Limb (tissue), 2 donors: ENCODE measurements at regions not wholly inside any gene's neighbourhood (a gene's known extent, or its start where the extent isn't known, plus 50 kb on each side); places are given as distances from the start of the nearest gene placed in this dataset.
A peak's percentile ranks its signal among the peaks of the same experiment; 100 is the strongest.

Experiments used
- DNase-seq, 2 donors: peaks; one replicate each; pipeline ENCODE4 v3.0.0-alpha.2; 2016; ENCODE audit errors: extremely low spot score in 2 of 2

- DNase-seq, result no peak
Measured at GRCh38 chr5:115072266-115073064, 97.2 kb downstream of the TRIM36 start.

- no peak for DNase-seq
Measured at GRCh38 chr5:115070737-115071136, 99.0 kb downstream of the TRIM36 start.

GRCh38 chr5:115069087-115069968, 100.4 kb downstream of the TRIM36 start:
- peak; percentile 58 to 63 for DNase-seq

- DNase-seq, result no peak
Measured at GRCh38 chr5:115068239-115069086, 101.2 kb downstream of the TRIM36 start.

- no peak for DNase-seq
Measured at GRCh38 chr5:115064380-115064779, 105.3 kb downstream of the TRIM36 start.

GRCh38 chr5:115054387-115054951, 115.2 kb downstream of the TRIM36 start:
- DNase-seq, result no peak

GRCh38 chr5:115052948-115053347, 116.8 kb downstream of the TRIM36 start:
- DNase-seq, result no peak

GRCh38 chr5:115050866-115051265, 118.8 kb downstream of the TRIM36 start:
- no peak for DNase-seq

GRCh38 chr5:115033861-115034260, 135.8 kb downstream of the TRIM36 start:
- DNase-seq, result peak in 1 of 2 donors; percentile 37

- DNase-seq, result no peak
Measured at GRCh38 chr5:115028557-115028956, 141.2 kb downstream of the TRIM36 start.

GRCh38 chr5:115024922-115025321, 144.8 kb downstream of the TRIM36 start:
- no peak for DNase-seq

- no peak for DNase-seq
Measured at GRCh38 chr5:115022303-115022702, 147.4 kb downstream of the TRIM36 start.

- DNase-seq, result no peak
Measured at GRCh38 chr5:115016646-115017045, 153.1 kb downstream of the TRIM36 start.

GRCh38 chr5:114999176-114999575, 170.5 kb downstream of the TRIM36 start:
- DNase-seq, result peak in 1 of 2 donors; percentile 23

GRCh38 chr5:114989512-114989911, 180.2 kb downstream of the TRIM36 start:
- DNase-seq, result no peak

- no peak for DNase-seq
Measured at GRCh38 chr5:114988096-114988495, 181.6 kb downstream of the TRIM36 start.

GRCh38 chr5:114984796-114985195, 184.9 kb downstream of the TRIM36 start:
- DNase-seq, result no peak

GRCh38 chr5:114981111-114981510, 188.6 kb downstream of the TRIM36 start:
- DNase-seq, result no peak

- no peak for DNase-seq
Measured at GRCh38 chr5:114977979-114978573, 191.6 kb downstream of the TRIM36 start.

GRCh38 chr5:114969482-114969881, 200.2 kb downstream of the TRIM36 start:
- DNase-seq, result no peak

GRCh38 chr5:114957384-114957783, 212.3 kb downstream of the TRIM36 start:
- no peak for DNase-seq
